Endothelial cell of umbilical vein (primary cell): ENCODE measurements at regions not wholly inside any gene's neighbourhood (a gene's known extent, or its start where the extent isn't known, plus 50 kb on each side); places are given as distances from the start of the nearest gene placed in this dataset.

ENCODE experiments used
- BruUV-seq: library from RNA; stranded (reverse); fragments of 400-500 nt; replicated peaks from 2 replicates; lab custom pipeline; 2021; lab: Mats Ljungman, UMichigan
- CTCF ChIA-PET: fragments of 300-600, 350-600 bp; sonication (Branson Sonifier 250); formaldehyde crosslinking; loops from one replicate; lab custom pipeline; 2021; ENCODE audit warnings: antibody characterized with exemption, inconsistent platforms; lab: Charles Lee
- POLR2A ChIA-PET: fragments of 300-600, 350-600 bp; sonication (Branson Sonifier 250); formaldehyde crosslinking; loops from one replicate; lab custom pipeline; 2021; ENCODE audit warnings: antibody characterized with exemption, inconsistent platforms; lab: Charles Lee
- DNase-seq: peaks from one replicate; pipeline ENCODE4 v3.0.0-alpha.2; 2011; ENCODE audit warnings: low read depth, low spot score
- FAIRE-seq: peaks from 2 replicates; lab custom pipeline; 2011; peaks lifted over from hg19 to GRCh38; lab: Jason Lieb, UNC
- H2AFZ ChIP-seq: 2 replicates; pipeline ENCODE4 v1.6.0; 2012; ENCODE audit warnings: low read depth, low read length, control low read depth, inconsistent platforms
- H3K27ac ChIP-seq: 2 replicates; pipeline ENCODE4 v1.5.1; 2011; ENCODE audit warnings: low read depth, mild to moderate bottlenecking, control low read depth, low read length, moderate library complexity; ENCODE audit not compliant: insufficient read depth
- H3K27me3 ChIP-seq, 2 experiments: 2 replicates each; pipeline versions ENCODE4 v1.6.0 to v1.6.1; 2011; ENCODE audit warnings: low read length in 2 of 2, mixed read lengths in 1 of 2; ENCODE audit not compliant: control insufficient read depth in 2 of 2, insufficient read depth in 2 of 2
- H3K36me3 ChIP-seq, 2 experiments: 2 replicates in 1 of 2; 3 replicates in 1 of 2; pipeline ENCODE4 v1.5.1; 2011; ENCODE audit warnings: low read length in 2 of 2, mild to moderate bottlenecking in 1 of 2, moderate library complexity in 1 of 2; ENCODE audit not compliant: control insufficient read depth in 2 of 2, insufficient read depth in 2 of 2; ENCODE audit errors: extremely low read depth in 1 of 2
- H3K4me1 ChIP-seq: 3 replicates; pipeline ENCODE4 v1.5.1; 2011; ENCODE audit warnings: mild to moderate bottlenecking, low read length; ENCODE audit not compliant: control insufficient read depth, insufficient read depth; ENCODE audit errors: extremely low read depth
- H3K4me2 ChIP-seq: 2 replicates; pipeline ENCODE4 v1.6.1; 2011; ENCODE audit warnings: low read length, control low read depth, mixed read lengths; ENCODE audit not compliant: insufficient read depth
- H3K4me3 ChIP-seq, 3 experiments: fragments of 200-600 bp in 1 of 3; sonication (generic), shearing (Covaris generic) in 1 of 3; replicated peaks in 1 of 3; 2 replicates each; pipeline ENCODE4 v1.5.1; 2011 to 2016; ENCODE audit warnings: control low read depth in 3 of 3, low read length in 3 of 3, mild to moderate bottlenecking in 2 of 3, inconsistent platforms in 1 of 3, low read depth in 1 of 3, moderate library complexity in 1 of 3; ENCODE audit not compliant: insufficient read depth in 1 of 3
- H3K79me2 ChIP-seq: 2 replicates; pipeline ENCODE4 v1.6.0; 2012; ENCODE audit warnings: low read length, inconsistent platforms; ENCODE audit not compliant: control insufficient read depth, insufficient read depth
- H3K9ac ChIP-seq: replicated peaks from 2 replicates; pipeline ENCODE3; 2011; ENCODE audit warnings: low read length, control low read depth; ENCODE audit not compliant: insufficient read depth; ENCODE audit errors: extremely low read depth
- H3K9me1 ChIP-seq: replicated peaks from 3 replicates; pipeline ENCODE4 v1.6.0; 2011; ENCODE audit warnings: mild to moderate bottlenecking, low read length; ENCODE audit not compliant: control insufficient read depth, insufficient read depth; ENCODE audit errors: extremely low read depth
- H3K9me3 ChIP-seq: replicated peaks from 2 replicates; pipeline ENCODE4 v1.5.1; 2012; ENCODE audit warnings: low read length, inconsistent platforms; ENCODE audit not compliant: control insufficient read depth, insufficient read depth
- H4K20me1 ChIP-seq: replicated peaks from 2 replicates; pipeline ENCODE3; 2011; ENCODE audit warnings: mild to moderate bottlenecking, low read length; ENCODE audit not compliant: control insufficient read depth, insufficient read depth; ENCODE audit errors: extremely low read depth
- EZH2 ChIP-seq: IDR thresholded peaks from 2 replicates; pipeline ENCODE4 v1.6.1; 2012; ENCODE audit warnings: borderline replicate concordance, low read depth, mild to moderate bottlenecking, moderate library complexity, low read length, inconsistent platforms; ENCODE audit not compliant: severe bottlenecking
- FOS ChIP-seq: IDR thresholded peaks from 2 replicates; pipeline ENCODE4 v1.6.1; 2011; ENCODE audit warnings: mild to moderate bottlenecking, low read length, moderate library complexity, borderline replicate concordance; ENCODE audit not compliant: insufficient read depth
- GATA2 ChIP-seq: IDR thresholded peaks from 2 replicates; pipeline ENCODE4 v1.7.0; 2011; ENCODE audit warnings: low read depth, mild to moderate bottlenecking, moderate library complexity, mixed read lengths, low read length; ENCODE audit not compliant: insufficient read length, insufficient read depth
- JUN ChIP-seq: IDR thresholded peaks from 2 replicates; pipeline ENCODE4 v1.6.1; 2011; ENCODE audit warnings: borderline replicate concordance, low read depth; ENCODE audit not compliant: insufficient read length, insufficient read depth
- MYC ChIP-seq: IDR thresholded peaks from one replicate; pipeline ENCODE4 v1.6.1; 2011; ENCODE audit warnings: mild to moderate bottlenecking, low read depth, low read length
- POLR2A ChIP-seq: IDR thresholded peaks from 2 replicates; pipeline ENCODE4 v1.6.1; 2012; ENCODE audit warnings: low read depth, mild to moderate bottlenecking, control low read depth, low read length
- POLR2AphosphoS5 ChIP-seq: IDR thresholded peaks from 2 replicates; pipeline ENCODE4 v1.6.1; 2012; ENCODE audit warnings: low read depth, mild to moderate bottlenecking, control low read depth, low read length, moderate library complexity; ENCODE audit not compliant: insufficient read depth
- dilution Hi-C: fragments of 300-500 bp; cut with MboI; formaldehyde crosslinking; loops from one replicate; pipeline ENCODE4 v1.15.0; 2019; ENCODE audit warnings: low sequenced_read_pairs; ENCODE audit not compliant: extremely low pct_ligation_motif_present
- intact Hi-C: fragments of 100-400 bp; cut with micrococcal nuclease; formaldehyde crosslinking; loops from one replicate; pipeline ENCODE4 v1.10.0; 2022
- TF ChIP-seq, protein P1 (sequence below): IDR thresholded peaks from 2 replicates; pipeline ENCODE4 v1.6.1; 2011; ENCODE audit not compliant: insufficient read depth, insufficient read length
- TF ChIP-seq, protein P2 (sequence below), 2 donors: IDR thresholded peaks; 1 replicate in 1 of 2; 2 replicates in 1 of 2; pipeline ENCODE4 v1.5.1; 2011; ENCODE audit warnings: low read length in 2 of 2, mild to moderate bottlenecking in 2 of 2, moderate library complexity in 2 of 2, control low read depth in 1 of 2, inconsistent platforms in 1 of 2, low read depth in 1 of 2; ENCODE audit not compliant: insufficient read depth in 1 of 2; ENCODE audit errors: extremely low read depth in 1 of 2

DNA sequence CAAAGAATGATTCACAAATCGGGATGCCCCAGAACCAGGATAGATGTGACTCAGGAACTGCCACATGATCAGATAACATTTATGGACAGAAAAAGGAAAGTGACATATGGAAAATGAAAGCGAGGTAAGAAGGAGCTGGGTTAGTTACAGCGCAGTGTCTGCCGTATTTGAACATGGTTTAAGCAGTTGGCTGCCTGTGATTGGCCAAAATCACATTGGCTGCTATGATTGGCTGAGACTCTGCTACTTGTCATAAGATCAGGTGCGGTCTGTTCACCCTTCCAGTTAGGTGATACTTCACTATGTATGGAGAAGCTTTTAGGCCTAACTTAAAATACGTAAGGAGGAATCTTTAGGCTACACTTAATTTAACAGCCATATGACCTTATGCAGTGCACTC is 322.7 kb upstream of the HAND2 start:
- Histone ChIP-seq H3K9ac (no peak overlapping the region), H3K79me2 (no peaks in the 10 kb centered on the region), H3K9me1 (no peaks in the 10 kb centered on the region), H4K20me1 (no peaks in the 10 kb centered on the region), H3K27me3 (no peaks in the 10 kb centered on the region), H3K36me3 (no peaks in the 10 kb centered on the region), H3K4me2 (no peak overlapping the region), H3K4me3 (no peak overlapping the region), H2AFZ (no peak overlapping the region), H3K4me1 (no peaks in the 10 kb centered on the region), H3K27ac (no peak overlapping the region), H3K9me3 (no peaks in the 10 kb centered on the region)
- POLR2A ChIA-PET = no interaction called here
- intact Hi-C loops = no loop called here
- DNase-seq (no peak), FAIRE-seq (no peak)
- dilution Hi-C loops = no loop called here
- TF ChIP-seq, protein P1, sequence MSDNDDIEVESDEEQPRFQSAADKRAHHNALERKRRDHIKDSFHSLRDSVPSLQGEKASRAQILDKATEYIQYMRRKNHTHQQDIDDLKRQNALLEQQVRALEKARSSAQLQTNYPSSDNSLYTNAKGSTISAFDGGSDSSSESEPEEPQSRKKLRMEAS = no peak
- TF ChIP-seq EZH2 (no peak), POLR2A (no peak), MYC (no peak), JUN (no peak), POLR2AphosphoS5 (no peak), GATA2 (no peak), FOS (no peak)
- TF ChIP-seq, protein P2, sequence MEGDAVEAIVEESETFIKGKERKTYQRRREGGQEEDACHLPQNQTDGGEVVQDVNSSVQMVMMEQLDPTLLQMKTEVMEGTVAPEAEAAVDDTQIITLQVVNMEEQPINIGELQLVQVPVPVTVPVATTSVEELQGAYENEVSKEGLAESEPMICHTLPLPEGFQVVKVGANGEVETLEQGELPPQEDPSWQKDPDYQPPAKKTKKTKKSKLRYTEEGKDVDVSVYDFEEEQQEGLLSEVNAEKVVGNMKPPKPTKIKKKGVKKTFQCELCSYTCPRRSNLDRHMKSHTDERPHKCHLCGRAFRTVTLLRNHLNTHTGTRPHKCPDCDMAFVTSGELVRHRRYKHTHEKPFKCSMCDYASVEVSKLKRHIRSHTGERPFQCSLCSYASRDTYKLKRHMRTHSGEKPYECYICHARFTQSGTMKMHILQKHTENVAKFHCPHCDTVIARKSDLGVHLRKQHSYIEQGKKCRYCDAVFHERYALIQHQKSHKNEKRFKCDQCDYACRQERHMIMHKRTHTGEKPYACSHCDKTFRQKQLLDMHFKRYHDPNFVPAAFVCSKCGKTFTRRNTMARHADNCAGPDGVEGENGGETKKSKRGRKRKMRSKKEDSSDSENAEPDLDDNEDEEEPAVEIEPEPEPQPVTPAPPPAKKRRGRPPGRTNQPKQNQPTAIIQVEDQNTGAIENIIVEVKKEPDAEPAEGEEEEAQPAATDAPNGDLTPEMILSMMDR (IDR thresholded peaks at IDR 0.05; ENCODE audit: extremely low read depth in 1 of 2, insufficient read depth in 1 of 2, low read depth in 1 of 2, low read length in 2 of 2) = no peak
- no TSS peak for BruUV-seq
- CTCF ChIA-PET = interaction anchor here (1.1 kb wide), 1 partner anchor 31 kb away, joined by 3 read pairs; no protein-coding TSS in a partner anchor
